ENCODE measurements at regions not wholly inside any gene's neighbourhood (a gene's known extent, or its start where the extent isn't known, plus 50 kb on each side); places are given as distances from the start of the nearest gene placed in this dataset.
A peak's percentile ranks its signal among the peaks of the same experiment; 100 is the strongest.

DNA sequence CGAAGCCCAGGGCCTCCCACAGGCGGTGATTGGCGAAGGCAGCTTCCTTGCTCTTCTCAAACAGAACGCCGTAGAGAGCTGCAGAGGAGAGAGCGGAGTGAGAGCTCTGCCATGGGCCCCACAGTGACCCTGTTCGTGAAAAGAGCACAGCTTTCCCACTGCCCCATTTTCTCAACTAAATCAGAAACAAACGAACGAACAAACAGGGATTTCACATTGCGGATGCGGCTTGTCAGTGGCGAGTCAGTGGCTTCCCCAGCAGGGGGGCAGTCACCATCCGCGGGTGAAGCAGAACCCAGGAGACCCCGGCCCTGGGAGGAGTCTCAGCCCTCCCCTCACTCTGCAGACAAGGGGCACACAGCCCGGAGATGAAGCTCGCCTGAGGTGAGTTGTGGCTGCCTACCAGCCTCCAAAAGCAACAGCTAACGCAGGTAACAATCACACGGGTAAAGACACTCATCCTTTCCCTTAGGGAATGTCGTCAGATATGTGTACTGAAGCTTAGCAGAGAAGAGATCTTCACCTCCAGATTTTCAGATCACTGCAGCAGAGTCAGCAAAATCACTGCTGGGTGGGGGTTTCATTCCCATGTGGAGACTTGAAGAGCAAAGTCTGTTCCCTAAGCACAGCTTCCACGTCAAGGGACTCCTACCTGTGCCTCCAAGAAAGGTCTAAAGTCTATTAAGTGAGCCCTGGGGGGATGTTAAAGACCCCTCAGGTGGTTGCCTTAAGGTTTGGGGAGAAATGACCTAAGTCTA, 51.2 kb upstream of the GPR31 start:
- DNase-seq, result no peak

DNA sequence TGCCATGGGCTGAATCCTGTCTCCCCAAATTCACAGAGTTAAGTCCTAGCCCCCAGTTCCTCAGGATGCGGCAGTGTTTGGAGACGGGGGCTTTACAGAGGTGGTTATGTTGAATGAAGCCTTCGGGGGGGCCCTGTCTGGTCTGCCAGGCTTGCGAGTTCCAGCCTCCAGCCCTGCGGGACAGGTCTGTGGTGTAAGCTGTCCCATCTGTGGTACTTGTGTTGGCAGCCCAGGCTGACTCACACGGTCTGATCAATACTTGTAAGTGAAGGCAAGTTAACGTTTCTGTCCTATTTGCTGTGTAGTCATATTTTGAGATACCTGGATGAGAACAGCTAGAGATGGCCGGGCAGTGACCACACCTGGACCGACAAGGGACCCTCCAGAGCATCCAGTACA, 51.8 kb upstream of the GPR31 start:
- ATAC-seq (ENCODE audit: low read depth in 2 of 2), result no peak
- peaks cover 17% of the 10 kb centered on the region for H3K27me3 Mint-ChIP-seq
- peaks cover 0 to 2% (median 0%) of the 10 kb centered on the region in 4 donors for H3K4me1 Mint-ChIP-seq
- H3K27ac Mint-ChIP-seq, result no peak overlapping the region
- H3K4me3 Mint-ChIP-seq, result no peak overlapping the region
- Histone ChIP-seq H3K36me3 (ENCODE audit: control insufficient read depth, insufficient read depth, low read length) (no peaks in the 10 kb centered on the region), H3K4me1 (ENCODE audit: control insufficient read depth, insufficient read depth, low read length, poor library complexity, severe bottlenecking) (no peaks in the 10 kb centered on the region), H3K4me3 (ENCODE audit: low read depth, low read length) (no peak overlapping the region), H3K27ac (ENCODE audit: insufficient read depth, low read length, poor library complexity, severe bottlenecking) (no peak overlapping the region), H3K9me3 (ENCODE audit: control insufficient read depth in 2 of 2, low read length in 2 of 2) (no peaks in the 10 kb centered on the region), H3K27me3 (ENCODE audit: control insufficient read depth, insufficient read depth, low read length) (no peaks in the 10 kb centered on the region)
- no peak for DNase-seq
- H3K36me3 Mint-ChIP-seq, result no peaks in the 10 kb centered on the region
- no peaks in the 10 kb centered on the region for H3K9me3 Mint-ChIP-seq

More for the DNA sequence above, 51.2 kb upstream of the GPR31 start:
- H3K4me1 Mint-ChIP-seq, result peaks cover 0 to 2% (median 0%) of the 10 kb centered on the region in 4 donors
- no peaks in the 10 kb centered on the region for H3K36me3 Mint-ChIP-seq
- no peaks in the 10 kb centered on the region for H3K9me3 Mint-ChIP-seq
- H3K4me1 ChIP-seq (ENCODE audit: control insufficient read depth, insufficient read depth, low read length, poor library complexity, severe bottlenecking), result no peaks in the 10 kb centered on the region
- no peak overlapping the region for H3K27ac ChIP-seq (ENCODE audit: insufficient read depth, low read length, poor library complexity, severe bottlenecking)
- no peak overlapping the region for H3K4me3 ChIP-seq (ENCODE audit: low read depth, low read length)
- H3K27me3 ChIP-seq (ENCODE audit: control insufficient read depth, insufficient read depth, low read length), result no peaks in the 10 kb centered on the region
- ATAC-seq (ENCODE audit: low read depth in 2 of 2), result no peak
- H3K36me3 ChIP-seq (ENCODE audit: control insufficient read depth, insufficient read depth, low read length), result no peaks in the 10 kb centered on the region
- no peak overlapping the region for H3K4me3 Mint-ChIP-seq
- no peak overlapping the region for H3K27ac Mint-ChIP-seq
- H3K9me3 ChIP-seq (ENCODE audit: control insufficient read depth in 2 of 2, low read length in 2 of 2), result no peaks in the 10 kb centered on the region
- peaks cover 17% of the 10 kb centered on the region for H3K27me3 Mint-ChIP-seq

DNA sequence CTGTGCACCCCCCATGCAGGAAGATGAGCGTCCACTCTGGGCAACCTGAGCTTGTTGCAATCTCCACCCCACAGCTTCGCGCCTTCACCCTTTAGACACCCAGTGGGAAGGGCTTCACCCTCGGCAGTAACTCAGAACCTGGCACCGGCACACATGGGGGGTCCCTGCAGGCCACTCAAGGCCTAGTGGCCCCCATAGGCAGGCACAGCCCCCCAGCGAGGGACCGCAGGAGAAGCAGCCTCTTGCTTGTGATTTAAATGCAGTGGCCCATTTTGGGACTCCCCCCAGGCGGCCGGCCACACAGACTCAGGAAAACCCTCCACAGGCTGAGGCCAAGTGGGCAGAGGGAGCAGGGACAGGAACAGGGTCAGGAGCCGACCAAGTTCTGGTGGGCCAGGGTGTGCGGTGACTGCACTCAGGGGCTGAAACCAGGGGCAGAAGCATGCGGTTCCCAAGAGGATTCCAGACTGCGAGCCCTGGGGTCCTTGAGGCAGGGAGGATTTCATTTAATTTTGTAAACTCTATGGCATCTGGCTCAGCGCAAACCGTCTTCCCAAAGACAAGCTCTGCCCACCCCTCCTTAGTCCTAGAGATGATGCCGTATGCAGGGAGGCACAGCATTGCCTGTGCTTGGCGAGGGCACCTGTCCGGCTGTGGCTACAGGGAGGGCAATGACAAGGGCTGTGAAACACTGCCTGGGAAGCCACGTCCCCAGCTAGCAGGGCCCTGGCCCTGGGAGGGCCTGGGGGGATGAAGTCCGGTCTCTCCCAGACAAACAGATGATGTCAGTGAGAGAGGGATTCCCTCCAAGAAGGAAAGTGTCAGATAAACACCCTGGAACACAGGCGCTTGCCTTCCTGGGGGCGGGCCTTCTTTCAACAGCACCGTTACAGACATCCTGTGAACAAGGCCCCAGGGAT, 52.9 kb upstream of the GPR31 start:
- Histone ChIP-seq H3K36me3 (ENCODE audit: control insufficient read depth, insufficient read depth, low read length) (no peaks in the 10 kb centered on the region), H3K27me3 (ENCODE audit: control insufficient read depth, insufficient read depth, low read length) (no peaks in the 10 kb centered on the region), H3K27ac (ENCODE audit: insufficient read depth, low read length, poor library complexity, severe bottlenecking) (no peak overlapping the region), H3K9me3 (ENCODE audit: control insufficient read depth in 2 of 2, low read length in 2 of 2) (no peaks in the 10 kb centered on the region), H3K4me3 (ENCODE audit: low read depth, low read length) (no peak overlapping the region), H3K4me1 (ENCODE audit: control insufficient read depth, insufficient read depth, low read length, poor library complexity, severe bottlenecking) (no peaks in the 10 kb centered on the region)
- peaks cover 0 to 2% (median 0%) of the 10 kb centered on the region in 4 donors for H3K4me1 Mint-ChIP-seq
- no peak overlapping the region for H3K4me3 Mint-ChIP-seq
- H3K36me3 Mint-ChIP-seq, result no peaks in the 10 kb centered on the region
- H3K9me3 Mint-ChIP-seq, result no peaks in the 10 kb centered on the region
- no peak overlapping the region for H3K27ac Mint-ChIP-seq
- DNase-seq (no peak), ATAC-seq (ENCODE audit: low read depth in 2 of 2) (no peak)
- peaks cover 10% of the 10 kb centered on the region for H3K27me3 Mint-ChIP-seq

DNA sequence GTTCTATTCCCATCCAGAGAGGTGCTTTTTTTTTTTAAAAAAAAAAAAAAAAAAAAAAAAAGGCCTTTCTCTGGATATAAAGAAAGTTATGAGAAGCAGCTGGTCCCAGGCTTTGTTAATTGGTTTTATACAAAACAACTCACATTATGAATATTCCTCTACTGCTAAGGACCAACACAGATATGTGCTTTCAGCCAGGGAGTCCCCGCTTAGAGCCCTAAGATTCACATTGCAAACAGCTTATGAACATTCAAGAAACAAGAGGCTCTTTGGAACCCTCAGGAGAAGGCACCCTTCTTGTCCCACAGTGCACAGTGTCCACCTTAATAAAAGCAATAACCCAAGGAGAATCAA, 53.5 kb upstream of the GPR31 start:
- no peak for ATAC-seq (ENCODE audit: low read depth in 2 of 2)

DNA sequence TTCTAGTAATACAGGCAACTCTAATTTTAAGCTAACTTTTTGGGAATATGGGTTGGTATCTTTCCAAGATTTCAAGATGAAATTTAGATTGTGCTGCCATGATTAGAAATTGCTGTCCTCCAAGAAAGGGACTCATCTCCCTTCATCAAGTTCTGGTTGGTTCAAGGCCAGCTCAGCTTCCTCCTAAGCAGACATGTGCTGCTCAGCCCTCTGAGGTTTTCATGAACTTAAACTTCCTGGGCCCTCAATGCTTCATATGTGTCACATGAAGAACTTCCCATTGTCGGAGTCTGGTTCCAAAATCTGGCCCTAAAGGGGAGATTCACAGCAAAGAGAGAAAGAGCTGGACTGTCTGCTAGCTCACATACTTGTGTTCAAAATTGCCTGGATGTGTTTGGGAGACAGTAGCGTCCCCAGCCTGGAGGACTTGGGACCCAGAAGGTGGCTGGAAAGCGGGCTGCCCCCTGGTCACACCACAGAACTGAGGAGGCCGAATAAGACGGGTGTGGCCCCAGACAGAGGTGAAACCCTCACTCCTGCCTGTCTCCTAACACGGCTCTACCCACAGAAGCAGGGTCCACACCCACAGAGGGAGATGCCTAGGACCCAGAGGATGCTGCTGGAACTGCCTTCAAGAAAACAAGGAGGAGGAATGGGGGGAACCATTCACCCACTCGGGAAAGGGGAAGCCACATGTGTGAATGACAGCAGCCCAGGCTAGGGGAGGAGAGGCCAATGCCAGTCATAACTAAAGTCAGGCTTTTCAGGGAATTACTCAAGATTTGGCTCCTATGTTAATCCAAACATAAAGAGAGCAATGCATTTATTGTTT, 54.3 kb upstream of the GPR31 start:
- H3K4me3 Mint-ChIP-seq, result no peak overlapping the region

More for the DNA sequence above, 53.5 kb upstream of the GPR31 start:
- Mint-ChIP-seq H3K27ac (no peak overlapping the region), H3K4me1 (peaks cover 0 to 2% (median 0%) of the 10 kb centered on the region in 4 donors), H3K27me3 (peaks cover 10% of the 10 kb centered on the region), H3K9me3 (no peaks in the 10 kb centered on the region), H3K36me3 (no peaks in the 10 kb centered on the region), H3K4me3 (no peak overlapping the region)
- Histone ChIP-seq H3K4me1 (ENCODE audit: control insufficient read depth, insufficient read depth, low read length, poor library complexity, severe bottlenecking) (no peaks in the 10 kb centered on the region), H3K4me3 (ENCODE audit: low read depth, low read length) (no peak overlapping the region), H3K27me3 (ENCODE audit: control insufficient read depth, insufficient read depth, low read length) (no peaks in the 10 kb centered on the region), H3K27ac (ENCODE audit: insufficient read depth, low read length, poor library complexity, severe bottlenecking) (no peak overlapping the region), H3K9me3 (ENCODE audit: control insufficient read depth in 2 of 2, low read length in 2 of 2) (no peaks in the 10 kb centered on the region), H3K36me3 (ENCODE audit: control insufficient read depth, insufficient read depth, low read length) (no peaks in the 10 kb centered on the region)
- no peak for DNase-seq

DNA sequence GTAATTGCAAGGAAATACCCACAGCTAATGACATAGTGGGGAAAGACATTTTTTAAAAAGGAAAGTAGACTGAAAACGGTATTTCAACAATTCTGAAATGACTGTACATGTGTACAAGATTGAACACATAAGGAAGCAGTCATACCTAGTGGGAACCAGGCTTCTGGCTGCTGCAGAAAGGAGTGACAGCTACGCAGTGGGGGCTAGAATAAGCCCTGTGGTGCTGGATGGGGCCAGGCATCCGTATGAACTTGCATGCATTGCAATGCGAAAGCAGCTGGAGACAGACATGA, 54.9 kb upstream of the GPR31 start:
- ATAC-seq (ENCODE audit: low read depth in 2 of 2), result no peak
- H3K27me3 Mint-ChIP-seq, result peaks cover 10% of the 10 kb centered on the region

More for the DNA sequence above, 54.3 kb upstream of the GPR31 start:
- Mint-ChIP-seq H3K4me1 (peaks cover 0 to 2% (median 0%) of the 10 kb centered on the region in 4 donors), H3K27ac (peak overlapping the region in 1 of 3 donors; percentile 15), H3K9me3 (no peaks in the 10 kb centered on the region), H3K36me3 (no peaks in the 10 kb centered on the region), H3K27me3 (peaks cover 10% of the 10 kb centered on the region)
- H3K36me3 ChIP-seq (ENCODE audit: control insufficient read depth, insufficient read depth, low read length), result no peaks in the 10 kb centered on the region
- no peaks in the 10 kb centered on the region for H3K9me3 ChIP-seq (ENCODE audit: control insufficient read depth in 2 of 2, low read length in 2 of 2)
- DNase-seq (no peak), ATAC-seq (ENCODE audit: low read depth in 2 of 2) (no peak)
- no peaks in the 10 kb centered on the region for H3K4me1 ChIP-seq (ENCODE audit: control insufficient read depth, insufficient read depth, low read length, poor library complexity, severe bottlenecking)
- H3K27ac ChIP-seq (ENCODE audit: insufficient read depth, low read length, poor library complexity, severe bottlenecking), result no peak overlapping the region
- H3K4me3 ChIP-seq (ENCODE audit: low read depth, low read length), result no peak overlapping the region
- no peaks in the 10 kb centered on the region for H3K27me3 ChIP-seq (ENCODE audit: control insufficient read depth, insufficient read depth, low read length)

DNA sequence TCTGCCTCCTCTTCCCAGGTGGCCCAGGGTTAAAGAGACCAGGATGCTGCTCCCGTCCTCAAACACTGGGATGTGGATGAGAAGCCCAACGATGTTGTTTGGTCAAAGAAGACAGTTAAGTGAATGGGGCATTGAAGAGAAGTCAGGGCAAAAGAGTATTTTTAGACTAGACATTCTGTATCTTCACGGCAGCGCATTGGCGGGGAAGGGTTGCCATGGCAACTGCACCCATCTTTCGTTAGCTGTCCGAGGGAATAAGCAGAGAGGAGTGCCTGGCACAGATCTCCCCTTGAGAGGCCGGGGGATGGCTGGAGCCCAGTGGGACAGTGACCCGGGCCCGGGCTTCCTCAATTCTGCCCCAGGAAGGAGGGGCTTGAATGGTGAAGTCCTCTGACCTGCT, 56.4 kb upstream of the GPR31 start:
- H3K4me1 Mint-ChIP-seq, result peaks cover 0 to 5% (median 0%) of the 10 kb centered on the region in 4 donors
- H3K4me3 ChIP-seq (ENCODE audit: low read depth, low read length), result no peak overlapping the region
- no peaks in the 10 kb centered on the region for H3K4me1 ChIP-seq (ENCODE audit: control insufficient read depth, insufficient read depth, low read length, poor library complexity, severe bottlenecking)
- H3K9me3 ChIP-seq (ENCODE audit: control insufficient read depth in 2 of 2, low read length in 2 of 2), result no peaks in the 10 kb centered on the region
- DNase-seq (no peak), ATAC-seq (ENCODE audit: low read depth in 2 of 2) (no peak)
- peak overlapping the region in 1 of 3 donors; percentile 67 for H3K27ac Mint-ChIP-seq
- H3K9me3 Mint-ChIP-seq, result peaks cover 0 to 2% (median 0%) of the 10 kb centered on the region in 7 donors
- H3K4me3 Mint-ChIP-seq, result no peak overlapping the region
- no peaks in the 10 kb centered on the region for H3K36me3 ChIP-seq (ENCODE audit: control insufficient read depth, insufficient read depth, low read length)
- H3K36me3 Mint-ChIP-seq, result no peaks in the 10 kb centered on the region
- H3K27me3 Mint-ChIP-seq, result peaks cover 8% of the 10 kb centered on the region
- no peak overlapping the region for H3K27ac ChIP-seq (ENCODE audit: insufficient read depth, low read length, poor library complexity, severe bottlenecking)
- H3K27me3 ChIP-seq (ENCODE audit: control insufficient read depth, insufficient read depth, low read length), result no peaks in the 10 kb centered on the region

More for the DNA sequence above, 54.9 kb upstream of the GPR31 start:
- Mint-ChIP-seq H3K36me3 (no peaks in the 10 kb centered on the region), H3K27ac (peak overlapping the region in 2 of 3 donors; percentile 15 to 38), H3K9me3 (no peaks in the 10 kb centered on the region), H3K4me3 (no peak overlapping the region), H3K4me1 (no peaks in the 10 kb centered on the region)
- DNase-seq, result no peak
- Histone ChIP-seq H3K27me3 (ENCODE audit: control insufficient read depth, insufficient read depth, low read length) (no peaks in the 10 kb centered on the region), H3K36me3 (ENCODE audit: control insufficient read depth, insufficient read depth, low read length) (no peaks in the 10 kb centered on the region), H3K4me3 (ENCODE audit: low read depth, low read length) (no peak overlapping the region), H3K4me1 (ENCODE audit: control insufficient read depth, insufficient read depth, low read length, poor library complexity, severe bottlenecking) (no peaks in the 10 kb centered on the region), H3K9me3 (ENCODE audit: control insufficient read depth in 2 of 2, low read length in 2 of 2) (no peaks in the 10 kb centered on the region), H3K27ac (ENCODE audit: insufficient read depth, low read length, poor library complexity, severe bottlenecking) (no peak overlapping the region)

All from CD4-positive, CD25-positive, alpha-beta regulatory T cell (primary cell).